ENCODE measurements at regions not wholly inside any gene's neighbourhood (a gene's known extent, or its start where the extent isn't known, plus 50 kb on each side); places are given as distances from the start of the nearest gene placed in this dataset.

DNA sequence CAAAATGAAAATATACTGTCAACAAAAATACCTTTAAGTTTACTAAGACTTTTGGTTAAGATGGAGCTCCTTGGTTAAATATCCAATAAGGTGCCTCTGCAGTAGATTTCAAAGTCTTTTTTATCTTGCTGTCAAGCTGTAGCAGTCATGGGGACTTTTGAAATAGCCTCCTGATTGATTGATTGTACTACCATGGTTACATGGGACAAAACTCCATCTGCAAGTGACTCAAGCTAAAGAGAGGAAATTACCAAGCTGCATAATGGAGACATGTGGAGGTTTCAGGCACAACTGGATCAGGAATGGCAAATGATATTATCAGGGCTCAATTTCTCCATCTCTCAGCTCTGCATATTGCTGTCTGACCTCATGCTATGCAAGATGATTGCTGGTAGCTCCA is 73.4 kb upstream of the ST8SIA3 start:
- no peaks in the 10 kb centered on the region for H3K79me2 ChIP-seq (ENCODE audit: insufficient read depth, low read length)
- no peaks in the 10 kb centered on the region for H3K27me3 ChIP-seq (ENCODE audit: insufficient read depth, low read length)
- Mint-ChIP-seq H3K4me3 (no peak overlapping the region), H3K36me3 (ENCODE audit: insufficient read depth in 1 of 3, low read depth in 3 of 3) (no peaks in the 10 kb centered on the region), H3K27me3 (ENCODE audit: low read depth) (peaks cover 2% of the 10 kb centered on the region), H3K27ac (no peak overlapping the region), H3K4me1 (peaks cover 0 to 23% of the 10 kb centered on the region in 2 experiments), H3K9me3 (no peaks in the 10 kb centered on the region)
- no peak overlapping the region for H4K91ac ChIP-seq (ENCODE audit: insufficient read length, low read depth, low read length)
- H3T11ph ChIP-seq (ENCODE audit: low read length) = no peak overlapping the region
- H2BK120ac ChIP-seq (ENCODE audit: low read depth, low read length, poor library complexity, severe bottlenecking) = no peak overlapping the region
- H3K4ac ChIP-seq (ENCODE audit: low read depth, low read length) = no peak overlapping the region
- H3K56ac ChIP-seq (ENCODE audit: insufficient read length, low read depth, low read length) = no peak overlapping the region
- H3K27ac ChIP-seq (ENCODE audit: insufficient read length, low read depth, low read length) = no peak overlapping the region
- H4K20me1 ChIP-seq (ENCODE audit: control insufficient read depth, insufficient read depth, insufficient read length) = no peaks in the 10 kb centered on the region
- H4K8ac ChIP-seq (replicated peaks; ENCODE audit: insufficient read length, low read depth, low read length) = no peak overlapping the region
- no peak for TF ChIP-seq CTCF (conservative IDR thresholded peaks at IDR 0.05)
- H3K9me3 ChIP-seq (ENCODE audit: control insufficient read depth, low read depth, low read length) = no peaks in the 10 kb centered on the region
- no peaks in the 10 kb centered on the region for H3K4me1 ChIP-seq (ENCODE audit: insufficient read depth, low read length)
- H4K5ac ChIP-seq (ENCODE audit: insufficient read length, low read depth, low read length) = no peak overlapping the region
- H3K23ac ChIP-seq (ENCODE audit: insufficient read length, low read depth, low read length) = no peak overlapping the region
- H3K14ac ChIP-seq (ENCODE audit: insufficient read depth, low read length) = no peak overlapping the region
- H3K79me1 ChIP-seq (ENCODE audit: insufficient read depth, low read depth, low read length, poor library complexity, severe bottlenecking) = no peaks in the 10 kb centered on the region
- no peak overlapping the region for H3K9ac ChIP-seq (ENCODE audit: extremely low read depth, insufficient read length, low read length)
- H2BK12ac ChIP-seq (ENCODE audit: insufficient read length, low read depth, low read length) = no peak overlapping the region
- no peak overlapping the region for H2BK20ac ChIP-seq (ENCODE audit: low read depth, low read length, poor library complexity, severe bottlenecking)
- H2BK15ac ChIP-seq (ENCODE audit: low read depth, low read length) = no peak overlapping the region
- no peak overlapping the region for H2BK5ac ChIP-seq (ENCODE audit: insufficient read length, low read length)
- no peaks in the 10 kb centered on the region for H3K23me2 ChIP-seq (ENCODE audit: insufficient read length, low read depth, low read length, poor library complexity, severe bottlenecking)
- no peak overlapping the region for H3K4me2 ChIP-seq (ENCODE audit: insufficient read depth, insufficient read length, low read length)
- no peak for DNase-seq
- no peak overlapping the region for H2AFZ ChIP-seq (ENCODE audit: low read length)
- H2AK5ac ChIP-seq (ENCODE audit: insufficient read length, low read length) = no peak overlapping the region
- no peak overlapping the region for H3K18ac ChIP-seq (ENCODE audit: insufficient read length, low read depth, low read length)
